Suppressor macrophage treated with lipopolysaccharide for 4 hours (primary cell): ENCODE measurements at regions not wholly inside any gene's neighbourhood (a gene's known extent, or its start where the extent isn't known, plus 50 kb on each side); places are given as distances from the start of the nearest gene placed in this dataset.

Experiments used
- DNase-seq: peaks from one replicate; pipeline ENCODE4 v3.0.0-alpha.2; 2020

GRCh38 chr15:38672814-38673670 lies 108.4 kb upstream of the RASGRP1 start:
- DNase-seq = peak; percentile 54

DNA sequence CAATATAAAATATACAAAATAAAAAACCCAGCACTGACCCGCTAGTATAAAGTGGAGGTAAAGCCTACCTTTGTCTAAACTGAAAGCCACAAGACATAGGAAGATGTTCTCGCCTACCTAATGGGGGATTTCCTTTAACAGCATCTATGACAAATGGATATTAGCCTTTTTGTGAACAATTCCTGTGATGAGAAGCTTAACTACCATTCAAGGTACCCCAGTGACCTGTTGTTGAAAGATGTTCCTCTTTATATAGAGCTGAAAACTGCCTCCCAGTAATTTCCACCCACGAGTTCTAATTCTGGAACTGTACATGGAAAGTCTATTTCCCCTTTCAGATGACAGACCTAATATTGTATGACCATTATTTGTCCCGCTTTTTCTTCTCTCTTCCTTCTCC lies 109.8 kb upstream of the RASGRP1 start:
- peak; percentile 60 for DNase-seq

DNA sequence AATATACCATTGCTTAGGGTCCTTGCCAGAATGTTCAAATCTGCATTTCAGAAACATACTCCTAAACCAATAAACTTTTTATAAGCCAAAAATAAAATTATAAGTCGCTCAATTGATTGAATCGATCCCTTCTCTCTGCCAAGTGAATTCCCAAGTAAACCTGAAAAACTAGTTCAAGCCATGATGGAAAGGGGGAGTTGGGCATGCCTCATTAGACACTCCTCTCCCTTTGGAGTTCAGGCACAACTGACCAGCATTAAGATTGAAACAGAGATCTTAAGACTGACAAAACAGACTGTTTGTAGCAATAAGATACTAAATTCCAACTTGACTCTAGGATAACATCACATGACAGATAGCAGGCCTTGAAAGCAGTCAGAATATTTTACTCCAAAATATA lies 113.7 kb upstream of the RASGRP1 start:
- no peak for DNase-seq

DNA sequence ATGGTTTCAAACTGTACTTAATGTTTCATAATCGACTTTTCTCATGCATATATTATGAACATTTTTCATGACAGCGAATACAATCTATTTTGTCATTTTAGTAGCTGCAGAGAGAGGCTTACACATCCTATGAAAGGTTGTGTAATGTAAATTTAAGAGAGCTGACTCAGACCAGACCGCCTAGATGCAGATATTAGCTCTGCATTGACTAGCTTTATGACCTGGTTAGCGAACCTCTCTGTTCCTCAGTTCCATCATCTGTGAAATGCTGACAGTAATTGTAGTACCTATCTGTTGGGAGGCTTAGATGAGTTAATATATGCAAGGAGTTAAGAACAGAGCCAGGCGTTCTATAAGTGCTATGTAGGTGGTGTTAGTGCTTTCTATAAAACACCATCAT lies 116.2 kb upstream of the RASGRP1 start:
- DNase-seq = no peak

GRCh38 chr15:38682363-38682762 lies 117.7 kb upstream of the RASGRP1 start:
- no peak for DNase-seq

- DNase-seq = no peak
Measured at GRCh38 chr15:38682861-38683260, 118.2 kb upstream of the RASGRP1 start.

GRCh38 chr15:38683382-38684242 lies 119.0 kb upstream of the RASGRP1 start:
- peak; percentile 78 for DNase-seq

GRCh38 chr15:38684440-38685010 lies 119.9 kb upstream of the RASGRP1 start:
- DNase-seq = peak; percentile 53

GRCh38 chr15:38685686-38686339 lies 121.2 kb upstream of the RASGRP1 start:
- no peak for DNase-seq

GRCh38 chr15:38687340-38687739 lies 122.7 kb upstream of the RASGRP1 start:
- no peak for DNase-seq

- no peak for DNase-seq
Measured at GRCh38 chr15:38687775-38688495, 123.3 kb upstream of the RASGRP1 start.

DNA sequence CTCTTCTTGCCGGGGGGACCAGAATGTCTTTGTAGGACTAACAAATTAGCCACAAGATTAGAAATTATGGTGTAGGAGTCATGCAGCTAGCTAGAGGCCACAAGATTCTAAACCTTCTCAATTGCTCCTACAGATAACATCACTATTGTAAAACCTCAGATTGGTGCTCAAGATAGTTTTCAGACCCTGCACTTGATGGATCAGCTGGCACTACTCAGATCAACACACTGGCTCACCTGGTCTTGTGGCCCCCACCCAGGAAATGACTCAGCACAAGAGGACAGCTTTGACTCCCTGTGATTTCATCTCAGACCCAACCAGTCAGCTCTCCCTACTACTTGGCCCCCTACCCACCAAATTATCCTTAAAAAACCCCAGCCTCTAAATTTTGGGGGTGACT lies 124.1 kb upstream of the RASGRP1 start:
- DNase-seq = no peak

DNA sequence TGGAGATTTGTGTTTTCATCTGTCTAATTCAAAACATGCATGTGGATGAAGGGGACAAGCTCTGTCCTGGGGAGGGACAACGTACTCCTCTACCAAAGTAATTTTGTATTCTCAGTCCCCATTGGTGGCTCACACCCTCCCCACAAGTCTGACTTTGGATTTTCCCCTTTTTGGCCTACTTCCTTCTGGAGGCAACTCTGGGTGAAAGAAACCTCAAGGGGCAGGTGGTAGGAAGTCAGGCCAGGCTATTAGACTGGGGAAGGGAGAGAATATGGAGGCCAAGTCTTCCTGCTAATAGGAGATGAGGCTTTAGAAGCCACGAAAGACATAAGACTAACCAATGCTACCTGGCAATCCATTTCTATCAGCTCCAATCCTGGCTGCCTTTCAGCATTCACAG lies 124.9 kb upstream of the RASGRP1 start:
- DNase-seq = no peak

DNA sequence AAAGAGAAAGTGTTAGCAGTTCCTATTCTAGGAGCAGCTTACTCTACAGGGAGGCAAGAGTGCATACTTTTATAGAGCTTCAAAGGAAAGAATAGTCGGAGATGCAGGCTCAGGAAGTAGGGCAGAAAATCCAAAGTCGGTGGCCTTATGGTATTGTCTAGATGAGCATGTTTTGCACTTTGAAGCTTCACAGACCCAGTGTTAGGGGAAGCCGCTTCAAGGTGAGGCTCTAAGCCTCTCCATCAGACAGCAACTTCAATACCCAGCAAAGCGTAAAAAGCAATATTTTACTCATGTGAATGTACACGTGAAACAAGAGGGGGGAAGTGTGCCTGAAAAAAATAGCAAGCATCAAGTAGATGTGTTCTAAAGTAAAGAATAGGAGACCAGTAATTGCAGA lies 125.6 kb upstream of the RASGRP1 start:
- no peak for DNase-seq

DNA sequence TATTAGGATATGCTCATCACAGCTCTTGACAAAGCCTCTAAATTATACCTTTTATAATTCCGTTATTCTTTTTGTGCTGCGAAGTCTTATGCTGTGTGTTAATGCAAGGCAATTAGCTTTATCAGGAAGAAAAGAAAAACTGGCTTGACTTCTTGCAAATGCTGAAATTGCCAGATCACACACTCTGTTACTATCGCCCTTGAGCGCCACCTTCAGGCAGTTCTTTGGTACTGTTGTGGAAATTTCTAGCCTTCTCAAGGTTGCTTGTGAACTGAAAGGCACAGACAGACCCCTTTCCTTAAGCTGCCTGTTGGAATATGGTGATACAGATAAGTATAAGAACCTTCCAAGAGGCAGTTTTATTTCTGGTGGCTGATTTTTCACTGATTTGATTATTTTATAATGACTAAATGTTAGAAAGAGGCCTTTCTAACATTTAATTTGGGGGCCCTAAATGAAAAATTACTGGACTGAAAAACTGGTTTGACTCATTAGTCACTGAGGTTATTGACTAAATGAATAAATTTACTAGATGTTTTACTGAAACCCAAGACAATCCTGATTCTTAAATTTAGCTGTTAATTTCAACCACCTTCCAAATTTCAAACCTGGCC lies 126.2 kb upstream of the RASGRP1 start:
- DNase-seq = peak; percentile 84

DNA sequence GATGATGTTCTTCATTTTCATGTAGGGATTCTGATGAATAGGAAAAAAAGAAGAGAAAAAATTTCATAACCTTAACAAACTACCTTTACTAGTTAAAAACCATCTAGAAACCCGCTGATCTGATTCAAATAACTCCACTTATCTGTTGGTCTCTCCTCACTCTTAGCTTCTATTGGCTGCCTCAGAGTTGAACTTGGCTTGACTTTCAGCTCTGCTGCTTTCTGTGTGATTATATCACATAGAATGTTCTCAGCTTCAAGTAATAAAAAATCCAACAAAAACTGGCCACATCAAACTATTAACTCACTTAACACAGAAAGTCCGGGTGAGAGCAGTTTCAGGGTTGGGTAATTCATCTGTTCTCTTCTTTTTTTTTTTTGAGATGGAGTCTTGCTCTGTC lies 126.8 kb upstream of the RASGRP1 start:
- no peak for DNase-seq

DNA sequence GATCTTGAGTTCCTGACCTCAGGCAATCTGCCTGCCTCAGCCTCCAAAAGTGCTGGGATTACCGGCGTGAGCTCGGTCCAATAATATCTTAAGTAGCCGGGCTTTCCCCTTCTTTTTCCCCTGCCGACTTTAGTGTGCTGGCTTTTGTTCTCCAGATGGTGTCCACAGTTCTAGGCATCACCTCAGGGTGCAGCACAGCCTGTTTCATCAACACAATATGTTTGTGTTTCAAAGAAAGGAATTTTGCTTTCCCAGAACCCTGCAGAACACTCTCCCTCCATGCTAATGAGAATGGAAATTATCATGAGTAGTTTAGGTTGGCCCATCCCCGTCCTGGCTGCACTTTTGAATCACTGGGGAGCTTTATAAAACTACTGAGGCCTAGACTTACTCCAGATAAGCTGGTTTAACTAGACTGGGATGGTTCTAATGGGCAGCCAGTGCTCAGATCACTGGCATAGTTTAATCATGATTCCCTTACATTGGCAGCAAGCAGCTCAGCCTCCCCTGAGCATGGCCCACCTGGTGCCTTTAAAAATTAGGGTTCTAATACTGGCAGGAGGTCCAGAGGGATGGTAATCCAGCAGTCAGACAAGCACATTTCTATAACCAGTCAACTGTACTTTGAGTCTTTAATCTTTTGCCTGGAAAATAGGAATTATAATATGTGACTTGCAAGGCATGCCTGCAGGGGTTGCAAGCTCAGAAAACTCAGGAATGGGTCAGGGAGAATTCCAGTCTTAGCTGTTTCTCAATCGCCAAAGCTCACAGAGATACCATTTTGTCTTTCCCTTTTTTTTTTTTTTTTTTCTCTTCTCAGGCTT lies 127.6 kb upstream of the RASGRP1 start:
- DNase-seq = no peak

DNA sequence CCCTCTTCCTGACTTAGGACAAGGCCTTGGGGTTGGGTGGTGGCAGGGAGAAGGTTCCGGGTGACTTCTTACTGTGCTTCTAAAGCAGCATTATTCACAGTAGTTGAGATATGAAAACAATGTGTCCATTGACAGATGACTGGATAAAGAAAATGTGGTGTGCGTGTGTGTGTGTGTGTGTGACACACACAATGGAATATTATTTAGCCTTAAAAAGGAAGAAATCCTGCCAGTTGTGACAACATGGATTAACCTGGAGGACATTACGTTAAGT lies 128.1 kb upstream of the RASGRP1 start:
- no peak for DNase-seq

DNA sequence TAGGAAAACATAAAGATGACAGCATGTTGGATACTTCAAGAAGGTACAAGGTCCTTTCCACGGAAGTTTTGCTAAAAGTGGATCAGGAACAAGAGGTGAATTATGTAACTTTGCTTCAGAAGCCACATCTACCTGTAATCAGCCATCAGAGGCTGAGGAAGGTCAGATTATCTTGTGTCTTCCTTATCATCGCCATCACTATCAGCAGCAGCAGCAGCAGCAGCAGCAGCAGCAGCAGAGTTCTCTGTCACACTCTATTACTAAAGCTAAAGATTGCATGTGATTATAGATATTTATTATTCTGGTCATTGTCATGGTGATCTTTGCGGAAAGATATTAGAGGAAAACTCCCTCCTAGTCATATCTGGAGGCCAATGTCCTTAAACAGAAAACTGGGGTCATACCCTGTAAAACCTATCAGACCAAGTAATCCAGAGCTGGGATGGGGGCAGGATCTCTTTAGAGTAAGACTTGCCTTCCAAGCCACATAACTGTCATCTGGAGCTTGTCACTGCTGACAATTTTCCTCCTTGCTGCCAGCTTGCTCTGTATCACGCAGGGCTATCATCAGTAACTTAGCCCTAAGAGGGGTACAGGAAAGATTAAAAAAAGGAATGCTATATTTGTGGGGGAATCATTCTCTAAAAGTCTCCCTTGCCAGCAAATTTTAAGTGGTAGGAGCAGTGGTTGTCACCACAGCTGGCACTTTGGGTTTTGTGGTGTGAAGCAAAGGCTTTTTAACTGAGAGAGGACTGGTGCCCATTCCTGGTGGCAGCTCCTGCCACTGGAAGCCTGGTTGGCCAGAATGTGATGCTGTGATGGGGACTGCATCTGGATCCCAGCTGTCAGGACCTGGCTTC lies 130.9 kb upstream of the RASGRP1 start:
- DNase-seq = no peak

DNA sequence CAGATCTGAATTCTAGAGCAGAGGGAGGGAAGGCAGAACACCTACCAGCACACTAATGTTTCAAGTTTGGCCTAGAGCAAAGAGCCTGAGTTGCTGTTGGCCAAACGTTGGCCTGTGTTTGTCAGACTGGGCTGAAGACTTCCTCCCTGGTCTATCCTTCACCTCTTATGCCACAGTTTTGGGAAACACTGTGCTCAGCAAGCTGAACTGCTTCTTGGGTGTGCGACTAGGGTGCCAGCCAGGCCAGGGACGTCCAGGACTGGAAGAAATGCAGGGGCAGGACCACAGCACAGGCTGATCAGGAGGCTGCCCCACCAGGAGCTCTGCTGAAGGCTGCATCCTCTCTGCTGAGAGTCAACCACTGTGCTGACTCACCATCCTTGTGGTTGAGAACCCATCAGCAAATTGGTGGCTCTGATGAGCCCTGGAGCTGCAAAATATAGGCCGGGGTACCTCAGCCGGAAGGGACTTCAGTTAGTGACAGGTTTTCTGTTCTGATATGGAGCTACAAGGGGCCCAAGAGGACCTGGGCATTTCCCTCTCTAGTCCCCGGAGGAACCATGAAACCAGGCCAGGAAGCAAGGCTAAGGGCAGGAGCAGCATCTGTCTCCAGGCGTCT lies 131.6 kb upstream of the RASGRP1 start:
- no peak for DNase-seq
